ENCODE measurements at regions not wholly inside any gene's neighbourhood (a gene's known extent, or its start where the extent isn't known, plus 50 kb on each side); places are given as distances from the start of the nearest gene placed in this dataset.

- TF ChIP-seq POLR2AphosphoS5 (IDR thresholded peaks at IDR 0.05; ENCODE audit: borderline replicate concordance, low read depth, low read length) (no peak), EZH2 (IDR thresholded peaks at IDR 0.05) (no peak)
These were observed 66.5 kb upstream of the STARD13 start for GRCh38 chr13:33352041-33352440.

Measured in SK-N-MC (cell line).